DMS79 treated with DMSO at 0.1 percent for 48 hours (cell line): ENCODE measurements at regions not wholly inside any gene's neighbourhood (a gene's known extent, or its start where the extent isn't known, plus 50 kb on each side); places are given as distances from the start of the nearest gene placed in this dataset.

Experiments
- DNase-seq: peaks from one replicate; lab custom pipeline; 2025; lab: John Stamatoyannopoulos, UW

GRCh38 chr10:44030738-44031137 lies 354.2 kb downstream of the CXCL12 start:
- DNase-seq, result no peak

GRCh38 chr10:44030132-44030531 lies 354.8 kb downstream of the CXCL12 start:
- DNase-seq, result no peak

GRCh38 chr10:44028384-44029137 lies 356.3 kb downstream of the CXCL12 start:
- no peak for DNase-seq

GRCh38 chr10:44024356-44025116 lies 360.4 kb downstream of the CXCL12 start:
- no peak for DNase-seq

- no peak for DNase-seq
Observed at GRCh38 chr10:44023517-44023916, 361.4 kb downstream of the CXCL12 start.

- DNase-seq, result no peak
Observed at GRCh38 chr10:44022203-44022602, 362.7 kb downstream of the CXCL12 start.

GRCh38 chr10:44020322-44021111 lies 364.4 kb downstream of the CXCL12 start:
- DNase-seq, result no peak

GRCh38 chr10:44017483-44018145 lies 367.3 kb downstream of the CXCL12 start:
- no peak for DNase-seq

- DNase-seq, result no peak
Observed at GRCh38 chr10:44016589-44017482, 368.1 kb downstream of the CXCL12 start.

GRCh38 chr10:44015702-44016500 lies 367.2 kb upstream of the ZNF32 start:
- DNase-seq, result no peak

GRCh38 chr10:44014644-44015250 lies 366.1 kb upstream of the ZNF32 start:
- no peak for DNase-seq

GRCh38 chr10:44013981-44014380 lies 365.3 kb upstream of the ZNF32 start:
- no peak for DNase-seq

GRCh38 chr10:44012921-44013320 lies 364.2 kb upstream of the ZNF32 start:
- no peak for DNase-seq

- DNase-seq, result no peak
Observed at GRCh38 chr10:44011603-44011981, 362.9 kb upstream of the ZNF32 start.

- DNase-seq, result no peak
Observed at GRCh38 chr10:44010873-44011602, 362.4 kb upstream of the ZNF32 start.

- DNase-seq, result no peak
Observed at GRCh38 chr10:44009891-44010632, 361.4 kb upstream of the ZNF32 start.

GRCh38 chr10:44008917-44009709 lies 360.4 kb upstream of the ZNF32 start:
- no peak for DNase-seq
